Thymus (tissue), 11 donors: ENCODE measurements at regions not wholly inside any gene's neighbourhood (a gene's known extent, or its start where the extent isn't known, plus 50 kb on each side); places are given as distances from the start of the nearest gene placed in this dataset.

ENCODE experiments used
- DNase-seq, 9 donors: peaks; one replicate each; pipeline ENCODE4 v3.0.0-alpha.2; 2013; ENCODE audit warnings: low spot score in 9 of 9, low read depth in 6 of 9, missing footprints in 1 of 9
- H3K27ac ChIP-seq, 2 donors: one replicate each; pipeline ENCODE4 v1.5.1; 2013; ENCODE audit warnings: control low read depth in 1 of 2, low read depth in 1 of 2, low read length in 1 of 2, mild to moderate bottlenecking in 1 of 2, moderate library complexity in 1 of 2
- H3K27me3 ChIP-seq, 2 donors: one replicate each; pipeline ENCODE4 v1.5.1; 2013; ENCODE audit warnings: low read length in 1 of 2; ENCODE audit not compliant: control insufficient read depth in 2 of 2, insufficient read depth in 1 of 2
- H3K36me3 ChIP-seq, 2 donors: one replicate each; pipeline ENCODE4 v1.5.1; 2013; ENCODE audit warnings: low read length in 1 of 2, mild to moderate bottlenecking in 1 of 2, moderate library complexity in 1 of 2; ENCODE audit not compliant: control insufficient read depth in 2 of 2, insufficient read depth in 2 of 2
- H3K4me1 ChIP-seq, 2 donors: one replicate each; pipeline ENCODE4 v1.5.1; 2013; ENCODE audit warnings: low read length in 2 of 2; ENCODE audit not compliant: control insufficient read depth in 2 of 2, insufficient read depth in 2 of 2
- H3K4me3 ChIP-seq, 2 donors: one replicate each; pipeline ENCODE4 v1.5.1; 2013; ENCODE audit warnings: low read length in 2 of 2, control low read depth in 1 of 2, mild to moderate bottlenecking in 1 of 2
- H3K9me3 ChIP-seq, 2 donors: one replicate each; pipeline ENCODE4 v1.5.1; 2013; ENCODE audit warnings: low read length in 1 of 2, mild to moderate bottlenecking in 1 of 2; ENCODE audit not compliant: control insufficient read depth in 2 of 2, insufficient read depth in 1 of 2
- WGBS: extraction: QIAGEN DNeasy Blood & Tissue Kit; methylation state at CpG from one replicate; pipeline ENCODE4 v1.1.7; 2013; 5-methylcytosine and 5-hydroxymethylcytosine counted together
- donor health status: healthy.

- Histone ChIP-seq H3K9me3 (no peaks in the 10 kb centered on the region), H3K36me3 (no peaks in the 10 kb centered on the region), H3K4me1 (no peaks in the 10 kb centered on the region), H3K27ac (no peak overlapping the region), H3K27me3 (peaks cover 0 to 2% of the 10 kb centered on the region in 2 donors), H3K4me3 (no peak overlapping the region)
- DNase-seq: no peak
- WGBS: 80% methylated on average over 3 of the region's 3 CpGs
These were observed 105.9 kb upstream of the FOXC1 start for GRCh38 chr6:1503811-1504210.

DNA sequence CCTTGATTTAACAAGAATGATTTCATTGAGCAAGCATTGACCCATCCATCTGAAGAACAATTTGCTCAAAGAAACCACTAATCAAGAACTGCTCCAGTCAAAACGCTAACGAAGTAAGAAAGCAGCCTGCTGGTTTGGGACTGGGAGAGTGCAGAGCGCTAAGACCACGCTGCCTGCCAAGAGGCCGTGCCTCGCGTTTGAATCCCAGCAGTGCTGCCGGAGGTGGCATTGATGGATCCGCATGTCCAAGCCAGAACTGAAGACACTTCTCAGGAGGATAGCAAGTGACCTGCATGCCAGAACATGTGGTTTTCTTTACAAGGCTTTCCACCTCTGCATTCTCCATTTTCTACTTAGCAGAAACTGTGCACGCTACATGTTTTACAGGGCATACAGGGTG is 105.2 kb upstream of the FOXC1 start:
- no peaks in the 10 kb centered on the region for H3K9me3 ChIP-seq
- peaks cover 0 to 2% of the 10 kb centered on the region in 2 donors for H3K27me3 ChIP-seq
- no peaks in the 10 kb centered on the region for H3K4me1 ChIP-seq
- WGBS: 91% methylated on average over 10 of the region's 10 CpGs
- H3K36me3 ChIP-seq: no peaks in the 10 kb centered on the region
- H3K27ac ChIP-seq: no peak overlapping the region
- H3K4me3 ChIP-seq: no peak overlapping the region
- DNase-seq: no peak

GRCh38 chr6:1507251-1507650 is 102.5 kb upstream of the FOXC1 start:
- Histone ChIP-seq H3K27me3 (peaks cover 0 to 2% of the 10 kb centered on the region in 2 donors), H3K9me3 (no peaks in the 10 kb centered on the region), H3K4me3 (no peak overlapping the region), H3K27ac (no peak overlapping the region), H3K4me1 (no peaks in the 10 kb centered on the region), H3K36me3 (no peaks in the 10 kb centered on the region)
- WGBS: 90% methylated on average over 6 of the region's 6 CpGs
- DNase-seq: no peak

- Histone ChIP-seq H3K27me3 (peaks cover 0 to 2% of the 10 kb centered on the region in 2 donors), H3K27ac (no peak overlapping the region), H3K4me3 (no peak overlapping the region), H3K36me3 (no peaks in the 10 kb centered on the region), H3K4me1 (no peaks in the 10 kb centered on the region), H3K9me3 (no peaks in the 10 kb centered on the region)
- 89% methylated on average over 4 of the region's 4 CpGs for WGBS
- no peak for DNase-seq
These were observed 100.5 kb upstream of the FOXC1 start for GRCh38 chr6:1509241-1509640.

DNA sequence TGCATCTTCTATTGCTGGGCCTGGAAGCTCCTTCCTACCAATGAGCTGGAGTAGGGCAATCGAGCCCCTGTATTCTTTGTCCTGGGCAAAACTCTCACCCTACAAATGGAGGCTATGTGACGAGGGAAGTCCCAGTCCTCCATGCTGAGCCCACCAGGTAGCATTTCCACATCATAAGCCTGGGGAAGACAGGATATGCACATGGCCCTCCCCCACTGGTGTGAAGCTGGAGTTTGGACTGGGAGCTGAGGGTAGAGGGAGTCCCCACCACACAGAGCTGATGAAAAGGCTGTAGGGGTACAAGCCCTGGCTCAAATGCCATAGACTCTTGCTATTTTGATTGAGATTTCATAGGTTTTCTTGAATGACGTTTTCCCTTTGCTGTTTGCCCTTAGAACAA is 99.5 kb upstream of the FOXC1 start:
- Histone ChIP-seq H3K9me3 (no peaks in the 10 kb centered on the region), H3K4me1 (no peaks in the 10 kb centered on the region), H3K36me3 (no peaks in the 10 kb centered on the region), H3K27ac (no peak overlapping the region), H3K27me3 (peaks cover 0 to 2% of the 10 kb centered on the region in 2 donors), H3K4me3 (no peak overlapping the region)
- 93% methylated on average over 3 of the region's 3 CpGs for WGBS
- no peak for DNase-seq

DNA sequence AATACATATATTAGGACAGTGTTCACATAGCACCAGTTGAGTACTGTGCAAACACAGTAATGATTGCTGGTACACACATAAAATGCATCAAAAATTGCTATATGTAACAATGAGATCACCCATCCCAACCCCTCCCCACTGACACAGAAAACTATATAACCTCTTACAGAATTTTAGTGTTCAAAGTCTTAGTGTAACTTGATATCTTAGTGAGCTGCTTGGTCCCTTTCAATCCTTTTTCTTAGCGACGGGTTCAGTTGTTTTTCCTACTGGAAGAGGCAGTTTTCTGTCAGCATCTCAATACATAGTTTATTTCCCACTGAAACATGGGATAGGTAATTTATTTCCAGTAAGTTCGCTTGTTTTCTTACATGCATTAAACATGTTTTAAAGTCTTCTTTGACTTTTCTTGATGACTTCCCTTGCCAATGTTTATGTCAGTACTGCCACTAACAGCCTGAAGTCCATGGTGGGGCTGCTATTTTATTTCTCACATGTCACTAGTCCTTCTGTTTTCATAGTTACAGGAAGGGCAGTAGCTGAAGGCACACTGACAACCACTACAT is 96.4 kb upstream of the FOXC1 start:
- Histone ChIP-seq H3K4me3 (no peak overlapping the region), H3K4me1 (no peaks in the 10 kb centered on the region), H3K36me3 (no peaks in the 10 kb centered on the region), H3K9me3 (no peaks in the 10 kb centered on the region), H3K27me3 (no peaks in the 10 kb centered on the region), H3K27ac (no peak overlapping the region)
- 94% methylated on average over 3 of the region's 3 CpGs for WGBS
- no peak for DNase-seq

DNA sequence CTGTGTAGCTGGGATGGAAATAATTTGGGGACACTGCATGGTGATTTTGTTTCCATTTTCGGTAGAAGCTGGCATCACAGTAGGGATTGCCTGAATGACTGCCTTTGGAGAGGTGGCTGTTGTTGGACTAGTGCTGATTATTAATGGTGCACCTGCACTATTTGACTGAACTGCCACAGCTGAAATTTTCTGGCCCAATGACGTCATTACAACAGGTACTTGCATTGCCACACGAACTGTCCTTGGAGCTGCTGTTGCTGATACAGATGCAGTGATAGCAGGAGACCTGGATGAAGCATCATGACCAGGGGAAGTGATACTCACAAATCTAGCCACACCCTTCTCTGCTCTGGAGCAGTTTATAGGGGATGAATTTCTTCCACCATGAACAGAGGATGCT is 95.6 kb upstream of the FOXC1 start:
- Histone ChIP-seq H3K9me3 (no peaks in the 10 kb centered on the region), H3K27me3 (no peaks in the 10 kb centered on the region), H3K4me3 (no peak overlapping the region), H3K27ac (no peak overlapping the region), H3K36me3 (no peaks in the 10 kb centered on the region), H3K4me1 (no peaks in the 10 kb centered on the region)
- DNase-seq: no peak
- WGBS: 94% methylated on average over 3 of the region's 3 CpGs

DNA sequence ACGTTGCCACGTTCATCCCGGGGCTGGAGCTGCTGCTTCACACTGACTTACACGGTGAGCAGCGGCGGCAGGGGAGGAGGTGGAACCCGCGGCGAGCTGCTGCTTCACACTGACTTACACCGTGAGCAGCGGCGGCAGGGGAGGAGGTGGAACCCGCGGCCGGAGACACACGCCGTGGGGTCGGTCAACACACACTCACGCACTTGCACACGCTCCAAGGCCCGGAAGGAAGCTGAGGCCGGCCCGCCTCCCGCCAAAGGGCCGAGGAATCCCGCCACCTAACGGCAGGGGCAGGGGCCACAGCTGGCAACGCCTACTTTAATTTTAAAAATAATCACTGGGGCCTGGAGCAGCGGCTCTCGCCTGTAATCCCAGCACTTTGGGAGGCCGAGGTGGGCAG is 94.4 kb upstream of the FOXC1 start:
- no peak for DNase-seq

DNA sequence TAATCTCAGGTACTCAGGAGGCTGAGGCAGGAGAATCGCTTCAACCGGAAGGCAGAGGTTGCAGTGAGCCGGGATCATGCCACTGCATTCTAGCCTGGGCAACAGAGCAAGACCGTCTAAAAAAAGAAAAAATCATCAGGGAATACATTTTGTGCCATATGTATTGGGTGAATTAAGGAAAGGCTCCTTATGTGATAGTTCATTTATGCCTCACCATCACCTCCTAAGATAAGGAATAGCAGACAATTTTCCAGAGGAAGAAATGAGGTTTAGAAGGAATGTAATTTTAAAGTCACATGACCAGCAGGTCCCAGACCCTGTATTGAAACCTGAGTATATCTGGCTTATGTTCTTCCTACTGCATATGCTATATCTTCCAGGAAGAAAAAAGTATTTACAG is 93.9 kb upstream of the FOXC1 start:
- Histone ChIP-seq H3K4me1 (no peaks in the 10 kb centered on the region), H3K9me3 (no peaks in the 10 kb centered on the region), H3K27ac (no peak overlapping the region), H3K27me3 (no peaks in the 10 kb centered on the region), H3K36me3 (no peaks in the 10 kb centered on the region), H3K4me3 (no peak overlapping the region)
- no peak for DNase-seq
- 98% methylated on average over 4 of the region's 4 CpGs for WGBS

More for the DNA sequence above, 94.4 kb upstream of the FOXC1 start:
- Histone ChIP-seq H3K27me3 (no peaks in the 10 kb centered on the region), H3K27ac (no peak overlapping the region), H3K4me1 (no peaks in the 10 kb centered on the region), H3K36me3 (no peaks in the 10 kb centered on the region), H3K9me3 (no peaks in the 10 kb centered on the region), H3K4me3 (no peak overlapping the region)
- 88% methylated on average over 31 of the region's 31 CpGs for WGBS
